ENCODE measurements at regions not wholly inside any gene's neighbourhood (a gene's known extent, or its start where the extent isn't known, plus 50 kb on each side); places are given as distances from the start of the nearest gene placed in this dataset.

- no peak overlapping the region for H3K4me3 ChIP-seq
- WGBS: 95% methylated on average over 7 of the region's 7 CpGs
- DNase-seq (ENCODE audit: low spot score in 2 of 2): no peak
- no peaks in the 10 kb centered on the region for H3K9me3 ChIP-seq
- peaks cover 27% of the 10 kb centered on the region for H3K4me1 ChIP-seq
- no peak overlapping the region for H3K27ac ChIP-seq
- TF ChIP-seq POLR2A (IDR thresholded peaks at IDR 0.05) (no peak), POLR2AphosphoS5 (IDR thresholded peaks at IDR 0.05) (no peak), EP300 (IDR thresholded peaks at IDR 0.05) (no peak), CTCF (IDR thresholded peaks at IDR 0.05) (no peak)
- no peaks in the 10 kb centered on the region for H3K36me3 ChIP-seq
- H3K27me3 ChIP-seq: no peaks in the 10 kb centered on the region
Measured at GRCh38 chr6:163715846-163716245, 301.3 kb downstream of the QKI start.

- Histone ChIP-seq H3K4me1 (peaks cover 43% of the 10 kb centered on the region), H3K27me3 (no peaks in the 10 kb centered on the region), H3K4me3 (no peak overlapping the region), H3K36me3 (no peaks in the 10 kb centered on the region), H3K27ac (no peak overlapping the region), H3K9me3 (no peaks in the 10 kb centered on the region)
- TF ChIP-seq EP300 (IDR thresholded peaks at IDR 0.05) (no peak), POLR2AphosphoS5 (IDR thresholded peaks at IDR 0.05) (no peak), CTCF (IDR thresholded peaks at IDR 0.05) (no peak), POLR2A (IDR thresholded peaks at IDR 0.05) (no peak)
- no peak for DNase-seq (ENCODE audit: low spot score in 2 of 2)
- WGBS: 95% methylated on average over 10 of the region's 10 CpGs
Measured at GRCh38 chr6:163714179-163714578, 299.7 kb downstream of the QKI start.

- H3K27me3 ChIP-seq: no peaks in the 10 kb centered on the region
- WGBS: 85% methylated on average over 8 of the region's 8 CpGs
- no peak for DNase-seq (ENCODE audit: low spot score in 2 of 2)
- no peak overlapping the region for H3K4me3 ChIP-seq
- TF ChIP-seq POLR2AphosphoS5 (IDR thresholded peaks at IDR 0.05) (no peak), CTCF (IDR thresholded peaks at IDR 0.05) (no peak), EP300 (IDR thresholded peaks at IDR 0.05) (no peak), POLR2A (IDR thresholded peaks at IDR 0.05) (no peak)
- H3K36me3 ChIP-seq: no peaks in the 10 kb centered on the region
- H3K27ac ChIP-seq: peak overlapping the region; percentile 65
- no peaks in the 10 kb centered on the region for H3K9me3 ChIP-seq
- peaks cover 46% of the 10 kb centered on the region for H3K4me1 ChIP-seq
Measured at GRCh38 chr6:163712981-163713380, 298.5 kb downstream of the QKI start.

GRCh38 chr6:163712566-163712961 is 298.0 kb downstream of the QKI start:
- Histone ChIP-seq H3K4me3 (no peak overlapping the region), H3K27ac (peak overlapping the region; percentile 65), H3K27me3 (no peaks in the 10 kb centered on the region), H3K36me3 (no peaks in the 10 kb centered on the region), H3K9me3 (no peaks in the 10 kb centered on the region), H3K4me1 (peaks cover 49% of the 10 kb centered on the region)
- no peak for DNase-seq (ENCODE audit: low spot score in 2 of 2)
- TF ChIP-seq POLR2AphosphoS5 (IDR thresholded peaks at IDR 0.05): no peak
- no peak for TF ChIP-seq EP300 (IDR thresholded peaks at IDR 0.05)
- TF ChIP-seq POLR2A (IDR thresholded peaks at IDR 0.05): no peak
- no peak for TF ChIP-seq CTCF (IDR thresholded peaks at IDR 0.05)
- WGBS: 71% methylated on average over 6 of the region's 8 CpGs

- Histone ChIP-seq H3K4me1 (peaks cover 55% of the 10 kb centered on the region), H3K36me3 (no peaks in the 10 kb centered on the region), H3K9me3 (no peaks in the 10 kb centered on the region), H3K4me3 (no peak overlapping the region), H3K27me3 (no peaks in the 10 kb centered on the region), H3K27ac (peak overlapping the region; percentile 65)
- peak; percentile 94 to 95 for DNase-seq (ENCODE audit: low spot score in 2 of 2)
- TF ChIP-seq EP300 (IDR thresholded peaks at IDR 0.05) (no peak), POLR2AphosphoS5 (IDR thresholded peaks at IDR 0.05) (peak in 2 of 3 donors; percentile 73 to 92), POLR2A (IDR thresholded peaks at IDR 0.05) (no peak), CTCF (IDR thresholded peaks at IDR 0.05) (peak in 1 of 2 donors; percentile 27)
- 37% methylated on average over 21 of the region's 24 CpGs for WGBS
Measured at GRCh38 chr6:163711615-163712565, 297.4 kb downstream of the QKI start.
